HG03575 (cell line): ENCODE measurements at regions not wholly inside any gene's neighbourhood (a gene's known extent, or its start where the extent isn't known, plus 50 kb on each side); places are given as distances from the start of the nearest gene placed in this dataset.
"Not testable (repeated sequence)": the region's sequence is repeated elsewhere in the genome, so short reads cannot be mapped to it uniquely, and the experiment has no call there.

Source experiments
- ATAC-seq: cut with Tn5 transposase; IDR thresholded peaks from one replicate; pipeline ENCODE4 v1.9.1; 2021; ENCODE audit not compliant: unreplicated experiment, insufficient number of reproducible peaks, low FRiP score; ENCODE audit errors: extremely low read depth

DNA sequence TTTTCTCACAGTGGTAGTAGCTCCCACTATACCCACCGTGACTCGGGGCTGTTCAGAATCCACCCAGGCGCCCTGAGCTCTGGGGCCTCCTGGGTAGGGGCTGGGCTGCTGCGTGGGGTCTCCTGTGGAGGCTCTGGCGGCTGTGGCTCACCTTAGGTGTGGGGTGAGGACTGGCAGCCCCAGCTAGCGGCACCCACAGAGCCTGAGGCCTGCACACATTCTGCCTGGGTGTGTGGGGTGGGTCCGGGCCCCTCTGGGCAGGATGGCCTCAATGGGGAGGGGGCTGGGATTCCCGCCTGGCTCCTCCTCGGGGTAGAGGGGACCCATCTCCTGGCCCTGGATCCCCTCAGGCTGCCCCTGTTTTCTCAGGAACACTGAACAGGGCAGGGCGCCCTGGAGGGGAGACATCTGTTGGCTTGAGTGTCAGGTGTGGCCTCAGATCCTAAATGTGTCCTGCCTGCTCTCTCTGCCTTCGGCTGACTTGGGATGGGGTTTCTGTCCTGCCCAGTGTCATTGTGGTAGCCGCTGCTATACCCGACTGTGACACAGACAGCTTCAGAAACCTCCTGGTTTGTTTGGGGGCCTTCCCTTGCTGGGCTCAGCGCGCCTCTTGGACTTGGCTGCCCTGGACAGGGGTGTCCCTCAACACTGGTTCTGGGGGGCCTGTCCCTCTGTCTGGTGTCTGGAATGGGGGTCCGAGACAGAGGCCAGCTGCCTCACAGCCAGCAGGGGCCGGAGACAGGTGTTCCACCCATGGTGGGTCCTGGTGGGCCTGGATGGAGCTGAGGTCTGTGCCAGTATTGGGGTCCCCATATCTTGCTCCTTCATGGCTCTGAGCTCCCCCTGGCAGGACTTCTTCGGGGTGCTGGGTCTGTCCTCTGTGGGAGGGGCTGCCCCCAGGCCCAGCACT, 354.9 kb downstream of the TMEM121 start:
- no peak for ATAC-seq

DNA sequence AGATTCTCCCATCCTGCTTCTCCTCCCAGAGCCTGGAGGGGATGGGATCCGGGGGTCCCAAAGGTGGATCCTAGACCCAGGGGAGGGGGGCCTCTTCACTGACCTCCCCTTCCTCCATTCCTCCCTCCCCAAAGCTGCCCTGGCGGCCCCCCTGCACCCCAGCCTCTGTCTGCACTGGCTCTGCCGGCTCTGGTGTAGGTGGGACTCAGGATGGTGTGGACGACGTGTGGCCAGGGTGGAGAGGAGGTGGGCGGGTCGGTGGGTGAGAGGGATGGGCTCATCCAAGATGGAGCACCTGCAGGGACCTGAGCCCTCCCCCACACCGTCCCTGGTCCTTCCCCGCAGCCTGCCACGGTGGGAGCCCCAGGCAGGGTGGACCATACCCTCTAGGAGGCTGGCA, 355.6 kb downstream of the TMEM121 start:
- ATAC-seq, result not testable (repeated sequence)

DNA sequence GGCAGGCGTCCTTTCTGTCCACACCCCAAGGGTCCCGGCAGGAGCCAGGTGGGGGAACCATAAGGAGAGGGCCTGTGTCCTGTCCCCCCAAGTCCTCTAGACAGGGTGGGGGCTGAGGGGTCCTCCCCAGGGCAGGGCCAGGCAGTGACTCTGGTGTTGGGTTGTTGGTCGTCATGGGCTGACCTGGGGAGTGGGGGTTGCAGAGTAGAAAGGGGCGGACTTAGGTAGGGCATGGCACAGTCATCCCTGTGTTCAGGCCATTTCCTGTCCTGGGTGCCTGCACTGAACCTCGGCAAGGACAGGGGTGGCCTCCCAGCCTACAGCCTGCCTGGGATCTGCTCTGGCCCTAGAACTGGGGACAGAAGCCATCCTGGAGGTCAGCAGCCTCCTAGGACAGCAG, 356.2 kb downstream of the TMEM121 start:
- no peak for ATAC-seq

DNA sequence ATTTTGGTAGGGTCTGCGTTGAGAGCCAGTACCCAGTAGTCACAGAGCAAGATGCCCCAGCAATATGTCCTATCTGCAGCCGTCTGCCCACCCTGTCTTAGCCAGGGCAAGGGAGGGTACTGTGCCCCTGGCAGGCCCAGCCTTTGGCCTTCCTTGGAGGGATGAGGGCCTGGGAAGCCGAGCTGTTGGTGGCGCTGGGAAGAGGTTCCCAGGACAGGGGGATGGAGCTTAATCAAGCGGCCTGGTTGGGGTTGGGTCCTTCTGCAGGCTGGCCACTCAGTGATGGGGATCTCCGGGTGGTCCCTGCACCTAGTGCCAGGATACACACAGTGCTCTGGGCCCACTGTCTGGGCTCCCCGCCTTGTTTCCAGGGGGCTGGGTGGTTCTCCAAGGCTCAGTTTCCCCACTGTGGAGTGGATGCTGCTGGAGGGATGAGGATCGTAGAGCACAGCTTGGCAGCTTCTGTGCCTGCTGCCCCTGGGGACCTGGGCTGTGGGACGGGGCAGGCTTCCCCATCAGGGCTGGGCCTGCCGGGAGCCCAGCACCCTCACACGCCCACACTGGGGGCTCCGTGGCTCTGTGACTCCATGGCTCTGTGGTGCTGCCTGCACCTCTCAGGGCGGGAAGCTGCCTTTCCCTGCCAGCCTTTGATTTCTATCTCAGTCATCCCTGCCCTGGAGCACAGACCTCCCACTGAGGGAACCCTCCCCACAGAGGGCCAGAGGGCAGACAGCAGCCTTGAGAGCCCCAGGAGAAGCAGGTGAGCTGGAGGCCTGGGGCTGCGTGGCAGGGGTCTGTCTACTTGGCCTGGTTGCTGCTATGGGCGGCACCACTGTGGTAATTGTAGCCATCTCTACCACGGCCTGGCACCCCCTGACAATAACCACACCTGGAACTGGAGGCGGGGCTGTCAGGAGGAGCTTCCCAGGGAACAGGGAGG, 357.0 kb downstream of the TMEM121 start:
- no peak for ATAC-seq

DNA sequence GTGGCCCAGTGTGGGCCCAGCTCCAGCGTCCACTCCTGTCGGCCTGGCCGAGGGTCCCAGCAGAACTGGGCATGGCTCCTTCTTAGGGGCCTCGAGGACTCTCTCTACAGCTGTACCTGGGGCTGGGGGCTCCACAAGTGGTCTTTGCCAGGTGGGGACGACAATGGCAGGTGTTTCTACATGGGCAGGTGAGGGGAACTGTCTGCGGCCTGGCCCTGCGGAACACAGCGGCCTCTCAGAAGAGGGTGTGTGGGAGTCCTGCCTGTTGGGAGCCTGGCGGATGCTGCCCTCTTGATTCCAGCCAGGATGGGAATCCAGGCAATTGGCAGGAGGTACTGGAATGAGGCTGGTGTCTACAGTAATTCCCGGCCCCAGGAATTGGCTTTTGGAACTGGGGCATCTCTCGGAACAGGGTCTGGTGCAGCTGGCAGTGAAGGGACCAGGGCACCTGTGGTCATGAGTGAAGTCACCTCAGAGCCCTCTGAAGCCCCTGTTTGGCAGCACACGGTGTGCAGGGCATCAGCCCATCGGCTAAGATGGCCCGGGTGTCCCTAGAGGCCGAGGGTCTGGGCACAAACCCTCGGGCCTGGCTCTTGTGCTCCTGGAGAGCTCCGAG, 357.9 kb downstream of the TMEM121 start:
- not testable (repeated sequence) for ATAC-seq

DNA sequence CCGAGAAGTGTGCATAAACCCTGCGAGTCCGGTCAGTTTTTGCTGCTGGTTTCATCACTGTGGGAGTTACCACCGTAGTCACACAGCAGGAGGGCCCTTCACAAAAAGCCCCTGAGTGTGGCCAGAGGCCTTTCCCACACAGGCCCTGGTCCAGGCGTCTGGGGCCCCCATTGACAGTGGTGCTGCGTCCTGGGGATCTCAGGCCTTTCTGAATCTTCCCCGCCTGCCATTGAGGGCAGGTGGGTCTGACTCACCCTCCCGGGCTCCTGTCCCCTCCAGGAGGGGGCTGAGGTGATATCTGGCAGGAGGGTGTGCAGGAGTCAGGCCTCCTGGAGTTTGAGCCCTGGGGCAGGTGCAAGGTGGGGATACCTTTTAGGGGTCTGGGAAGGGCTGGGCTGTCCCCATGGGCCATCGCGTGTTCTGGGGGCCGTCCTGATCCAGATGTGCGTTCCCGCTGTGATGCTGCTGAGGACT, 358.5 kb downstream of the TMEM121 start:
- ATAC-seq, result no peak

DNA sequence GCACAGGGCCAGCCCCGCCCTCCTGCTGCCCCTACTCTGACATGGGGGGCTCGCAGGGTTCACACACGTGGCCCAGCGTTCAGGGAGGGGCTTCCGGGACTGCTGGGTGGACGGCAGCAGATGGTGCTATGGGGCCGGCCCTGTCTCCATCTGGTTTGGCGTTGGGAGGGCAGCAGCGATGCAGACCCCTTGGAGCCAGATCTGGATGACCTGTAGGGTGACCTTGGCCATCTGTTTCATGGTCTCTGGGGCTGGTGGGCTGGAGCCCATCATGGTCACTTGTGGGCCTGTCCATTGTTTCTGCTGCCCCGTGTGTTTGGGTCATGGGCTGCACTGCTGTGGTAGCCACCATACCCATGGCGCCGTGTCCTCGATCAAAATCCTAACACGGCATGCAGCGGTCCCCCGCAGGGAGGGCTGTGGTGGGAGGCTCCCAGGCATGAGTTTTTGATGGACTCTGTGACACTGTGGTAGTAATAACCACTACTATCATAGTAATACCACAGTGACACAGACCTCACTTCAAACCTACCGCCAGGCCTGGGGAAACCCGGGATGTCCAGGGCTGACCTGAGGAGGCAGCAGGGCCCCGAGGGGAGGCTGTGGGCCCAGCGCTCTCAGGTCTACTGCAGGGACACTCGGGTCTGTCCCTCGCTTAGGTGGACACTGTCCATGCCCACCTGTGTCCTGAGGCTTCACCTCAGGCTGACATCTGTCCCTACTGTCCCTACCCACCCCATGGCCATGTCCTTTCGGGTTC, 359.4 kb downstream of the TMEM121 start:
- no peak for ATAC-seq

DNA sequence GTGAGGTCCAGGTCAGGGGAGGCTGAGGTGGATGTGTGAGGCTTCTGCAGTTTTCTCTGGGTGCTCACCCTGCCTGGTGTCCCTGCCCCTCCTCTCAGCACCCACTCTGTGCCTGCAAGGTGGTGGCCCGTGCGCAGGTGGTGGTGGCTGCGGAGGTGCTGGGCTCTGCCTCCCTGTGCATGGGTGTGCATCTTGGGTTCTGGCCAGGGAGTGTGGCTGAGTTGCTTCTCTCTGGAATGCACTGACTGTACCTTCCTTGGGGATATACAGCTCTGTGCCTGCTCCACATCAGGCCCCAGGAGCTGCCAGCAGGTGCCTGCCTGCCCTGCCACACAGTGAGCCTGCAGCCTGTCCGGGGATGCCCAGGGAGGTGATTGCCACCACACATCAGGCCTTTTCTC, 360.4 kb downstream of the TMEM121 start:
- ATAC-seq, result not testable (repeated sequence)

DNA sequence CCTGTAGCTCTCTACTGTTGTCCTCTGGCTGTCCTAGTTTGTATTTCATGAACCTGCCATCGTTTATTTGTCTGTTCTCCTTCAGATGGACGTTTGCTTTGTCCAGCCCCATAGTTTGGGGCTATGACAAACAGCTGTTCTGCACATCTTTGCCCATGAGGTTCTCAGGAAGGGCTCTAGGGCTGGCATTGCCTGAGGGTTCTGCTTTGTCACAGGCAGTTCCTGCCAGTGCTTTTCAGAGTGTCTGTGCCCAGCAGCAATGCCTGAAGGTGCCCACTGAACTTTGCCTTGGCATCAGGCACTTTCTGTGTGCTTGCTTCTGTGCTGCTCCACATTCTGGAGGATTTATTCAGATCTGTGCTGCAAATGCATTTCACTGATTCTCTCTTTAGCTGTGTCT, 361.3 kb downstream of the TMEM121 start:
- ATAC-seq, result no peak

DNA sequence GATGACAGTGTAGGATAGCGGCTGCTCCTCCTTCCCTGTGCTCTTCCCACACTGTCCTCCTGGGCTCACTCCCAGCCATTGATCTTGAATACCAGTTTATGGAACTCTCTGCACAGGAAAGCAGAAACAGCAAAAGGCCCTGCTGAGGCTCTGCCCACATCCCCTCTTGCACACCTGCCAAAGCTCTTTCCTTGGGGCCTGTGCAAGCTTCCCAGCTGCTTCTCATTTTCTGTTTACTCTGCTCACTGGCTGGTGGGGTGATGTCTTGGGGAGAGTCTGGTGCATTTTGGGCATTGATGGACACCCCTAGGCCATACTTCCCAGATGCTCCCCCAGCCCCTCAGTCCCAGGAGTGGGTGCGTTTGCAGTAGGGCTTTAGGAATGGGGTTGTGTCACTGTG, 361.8 kb downstream of the TMEM121 start:
- ATAC-seq, result no peak

DNA sequence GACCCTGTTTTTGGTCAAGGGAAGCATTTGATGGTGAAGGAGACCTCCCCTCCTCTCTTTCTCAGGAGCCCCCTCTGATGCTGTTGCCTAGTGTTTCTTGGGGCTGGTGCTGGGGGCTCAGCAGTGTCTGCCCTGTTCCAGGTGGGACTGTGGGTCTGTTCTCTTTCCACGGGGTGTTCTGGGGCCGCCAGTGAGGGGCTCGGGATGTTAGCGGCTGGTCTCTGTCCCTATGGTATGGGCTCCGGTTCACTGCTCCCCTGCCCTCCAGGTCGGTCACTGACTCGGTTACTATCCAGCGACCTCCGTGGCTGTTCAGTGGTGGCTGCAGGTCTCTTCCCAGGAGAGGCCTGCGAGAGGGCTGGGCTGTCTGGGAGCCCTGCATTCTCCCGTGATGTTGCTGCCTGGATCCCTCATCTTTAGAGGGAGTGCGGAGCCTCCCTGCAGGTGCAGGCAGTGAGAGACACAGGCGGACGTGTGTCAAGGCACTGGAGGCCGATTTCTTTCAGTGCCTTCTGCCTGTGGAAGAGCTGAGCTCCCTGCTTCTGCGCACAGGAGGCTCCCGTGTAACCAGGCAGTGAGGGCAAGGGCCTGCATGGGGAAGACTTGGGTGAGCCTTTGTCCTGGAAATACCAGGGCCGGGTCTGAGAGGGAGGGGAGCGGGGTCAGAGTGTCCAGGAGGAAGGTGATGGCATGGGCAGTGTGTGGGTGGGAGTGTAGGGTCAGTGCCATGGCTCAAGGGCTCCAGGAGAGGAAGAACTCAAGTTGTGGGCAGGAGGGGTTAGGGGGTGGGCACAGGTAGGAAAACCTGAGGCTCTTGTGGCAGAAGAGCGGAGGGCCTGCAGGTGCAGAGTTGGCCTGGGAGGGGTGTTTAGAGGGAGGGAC, 362.6 kb downstream of the TMEM121 start:
- no peak for ATAC-seq

DNA sequence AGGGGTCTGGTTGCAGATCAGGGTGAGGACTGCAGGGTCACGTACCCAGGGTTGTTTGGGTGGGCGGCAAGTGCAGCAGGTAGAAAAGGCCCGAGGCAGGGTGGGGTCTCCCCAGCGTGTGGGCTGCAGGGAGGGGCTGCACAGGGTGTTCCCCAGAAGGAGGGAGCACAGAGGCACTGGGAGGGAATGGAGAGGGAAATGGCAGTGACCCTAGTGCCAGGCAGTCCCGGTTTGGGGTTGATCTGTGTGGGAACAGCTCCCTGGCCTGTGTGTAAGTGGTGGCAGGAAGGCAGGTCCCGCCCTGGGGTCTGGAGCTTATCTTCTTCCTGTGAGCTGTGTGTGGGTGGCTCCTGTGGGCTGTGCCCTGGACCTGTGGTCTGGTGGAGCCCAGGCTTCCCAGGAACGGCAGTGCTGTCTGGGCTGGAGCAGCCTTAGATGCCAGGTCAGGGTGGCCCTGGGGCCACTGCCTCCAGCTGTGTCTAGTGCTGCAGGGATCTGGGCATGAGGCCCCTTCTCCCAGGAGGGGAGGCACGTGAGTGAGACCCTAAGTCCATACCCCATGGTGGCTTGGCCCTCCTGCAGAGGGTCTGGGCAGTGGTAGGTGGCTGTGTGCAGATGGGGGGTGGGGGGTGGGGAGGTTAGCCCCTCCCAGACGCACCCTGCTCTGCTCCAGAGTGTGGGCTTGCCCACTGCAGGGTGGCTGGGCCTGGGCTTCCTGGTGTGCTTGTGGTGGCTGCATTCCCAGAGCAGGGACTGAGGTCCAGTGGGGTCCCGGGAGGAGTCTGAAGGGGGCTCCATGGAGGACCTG, 363.5 kb downstream of the TMEM121 start:
- no peak for ATAC-seq

DNA sequence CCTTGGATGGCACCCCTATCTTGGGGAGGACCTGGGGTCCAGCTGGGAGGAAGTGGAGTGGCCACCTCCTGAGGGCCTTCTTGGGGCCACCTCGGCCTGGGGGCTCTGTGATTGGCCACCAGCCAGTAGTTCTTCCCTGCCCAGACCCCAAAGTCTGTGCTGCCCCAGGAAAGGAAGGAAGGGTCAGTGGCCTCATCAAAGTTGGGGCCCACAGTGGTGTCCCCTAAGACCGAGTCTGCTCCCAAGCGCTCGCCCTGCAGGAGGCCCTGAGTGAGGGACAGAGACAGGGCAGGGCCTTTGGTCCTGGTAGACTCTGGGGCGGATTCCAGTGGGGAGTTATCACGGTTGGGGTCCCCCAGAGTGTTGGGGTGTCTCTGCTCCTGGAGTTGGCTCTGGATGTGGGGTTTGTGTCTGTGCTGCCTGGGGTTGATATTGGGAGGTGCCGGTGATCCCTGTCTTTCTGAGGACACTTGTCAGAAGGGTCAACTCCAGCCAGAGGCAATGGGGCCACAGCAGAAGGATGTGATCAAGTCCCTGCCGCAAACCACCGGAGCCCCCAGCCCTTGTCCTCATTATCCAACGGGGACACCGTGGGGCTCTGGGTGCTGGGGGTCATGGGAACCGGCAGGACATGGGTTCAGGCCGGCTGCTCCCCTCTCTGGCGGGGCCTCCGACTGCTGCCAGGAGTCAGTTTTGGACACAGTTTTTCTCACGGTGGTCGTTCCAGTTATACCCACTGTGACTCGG, 364.3 kb downstream of the TMEM121 start:
- no peak for ATAC-seq

DNA sequence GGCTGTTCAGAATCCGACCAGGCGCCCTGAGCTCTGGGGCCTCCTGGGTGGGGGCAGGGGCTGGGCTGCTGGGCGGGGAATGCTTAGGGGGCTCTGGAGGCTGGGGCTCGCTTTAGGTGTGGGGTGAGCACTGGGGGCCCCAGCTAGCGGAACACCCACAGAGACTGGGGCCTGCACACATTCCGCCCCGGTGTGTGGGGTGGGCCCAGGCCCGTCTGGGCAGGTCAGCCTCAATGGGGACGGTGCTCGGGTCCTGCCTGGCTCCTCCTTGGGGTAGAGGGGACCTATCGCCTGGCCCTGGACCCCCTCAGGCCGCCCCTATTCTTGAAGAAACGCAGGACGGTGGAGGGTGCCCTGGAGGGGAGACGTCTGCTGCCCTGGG, 364.8 kb downstream of the TMEM121 start:
- no peak for ATAC-seq

DNA sequence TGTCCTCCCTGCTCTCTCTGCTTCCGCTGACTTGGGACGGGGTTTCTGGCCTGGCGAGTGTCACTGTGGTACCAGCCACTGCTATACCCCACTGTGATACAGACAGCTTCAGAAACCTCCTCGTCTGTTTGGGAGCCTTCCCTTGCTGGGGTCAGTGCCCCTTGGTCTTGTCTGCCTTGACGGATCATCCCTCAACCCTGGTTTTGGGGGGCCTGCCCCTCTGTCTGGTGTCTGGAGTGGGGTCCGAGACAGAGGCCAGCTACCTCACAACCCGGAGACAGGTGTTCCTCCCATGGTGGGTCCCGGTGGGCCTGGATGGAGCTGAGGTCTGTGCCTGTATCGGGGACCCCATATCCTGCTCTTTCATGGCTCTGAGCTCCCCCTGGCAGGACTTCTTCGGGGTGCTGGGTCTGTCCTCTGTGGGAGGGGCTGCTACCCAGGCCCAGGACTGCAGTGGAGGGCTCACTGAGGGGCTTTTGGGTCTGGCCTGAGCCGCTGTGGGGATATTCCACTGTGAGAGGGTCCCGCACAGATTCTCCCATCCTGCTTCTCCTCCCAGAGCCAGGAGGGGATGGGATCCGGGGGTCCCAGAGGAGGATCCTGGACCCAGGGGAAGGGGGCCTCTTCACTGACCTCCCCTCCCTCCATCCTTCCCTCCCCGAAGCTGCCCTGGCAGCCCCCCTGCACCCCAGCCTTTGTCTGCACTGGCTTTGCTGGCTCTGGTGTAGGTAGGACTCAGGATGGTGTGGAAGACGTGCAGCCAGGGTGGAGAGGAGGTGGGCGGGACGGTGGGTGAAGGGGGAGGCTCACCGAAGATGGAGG, 365.5 kb downstream of the TMEM121 start:
- no peak for ATAC-seq
